Testis (tissue), 2 donors: ENCODE measurements at regions not wholly inside any gene's neighbourhood (a gene's known extent, or its start where the extent isn't known, plus 50 kb on each side); places are given as distances from the start of the nearest gene placed in this dataset.
"Not testable (repeated sequence)": the region's sequence is repeated elsewhere in the genome, so short reads cannot be mapped to it uniquely, and the experiment has no call there.

Source experiments
- DNase-seq: peaks from one replicate; pipeline ENCODE4 v3.0.0-alpha.2; 2019
- H3K27ac ChIP-seq, 2 donors: fragments of 200-600 bp; sonication (generic); one replicate each; pipeline ENCODE4 v1.5.1; 2019
- H3K27me3 ChIP-seq: fragments of 200-600 bp; sonication (generic); one replicate; pipeline ENCODE4 v1.5.1; 2019
- H3K36me3 ChIP-seq: fragments of 200-600 bp; sonication (generic); one replicate; pipeline ENCODE4 v1.5.1; 2017; ENCODE audit warnings: low read depth; ENCODE audit errors: missing control alignments
- H3K4me1 ChIP-seq: fragments of 200-600 bp; sonication (generic); one replicate; pipeline ENCODE4 v1.5.1; 2019
- H3K4me3 ChIP-seq, 2 donors: fragments of 200-600 bp; sonication (generic); one replicate each; pipeline ENCODE4 v1.5.1; 2017 to 2019
- H3K9me3 ChIP-seq: fragments of 200-600 bp; sonication (generic); one replicate; pipeline ENCODE4 v1.5.1; 2017
- CTCF ChIP-seq, 3 experiments: fragments of 450-650 bp in 2 of 3; fragments of 200-600 bp in 1 of 3; sonication (generic) in 1 of 3; IDR thresholded peaks; one replicate each; pipeline ENCODE4 v1.5.1; 2016 to 2019; ENCODE audit warnings: antibody characterized with exemption in 3 of 3, mild to moderate bottlenecking in 2 of 3, moderate library complexity in 1 of 3
- POLR2A ChIP-seq: fragments of 450-650 bp; IDR thresholded peaks from one replicate; pipeline ENCODE4 v1.6.1; 2017; ENCODE audit warnings: antibody characterized with exemption, mild to moderate bottlenecking, moderate library complexity
- WGBS, 2 donors: methylation state at CpG; one replicate each; pipeline ENCODE4 v1.1.5; 2018; 5-methylcytosine and 5-hydroxymethylcytosine counted together
- intact Hi-C: fragments of 100-400 bp; cut with DNase I; formaldehyde crosslinking; loops from one replicate; pipeline ENCODE4 v1.15.1; 2023; ENCODE audit warnings: low total_unique reads

GRCh38 chr3:32632533-32633265 is 52.3 kb upstream of the CNOT10 start:
- Histone ChIP-seq H3K27ac (no peak overlapping the region), H3K9me3 (no peaks in the 10 kb centered on the region), H3K27me3 (no peaks in the 10 kb centered on the region), H3K4me3 (no peak overlapping the region), H3K4me1 (no peaks in the 10 kb centered on the region), H3K36me3 (no peaks in the 10 kb centered on the region)
- DNase-seq, result no peak
- WGBS, 2 donors, result 88 to 94% methylated on average over 6 of the region's 6 CpGs
- intact Hi-C loops, result no loop called here
- TF ChIP-seq POLR2A (no peak), CTCF (IDR thresholded peaks at IDR 0.05) (no peak)

DNA sequence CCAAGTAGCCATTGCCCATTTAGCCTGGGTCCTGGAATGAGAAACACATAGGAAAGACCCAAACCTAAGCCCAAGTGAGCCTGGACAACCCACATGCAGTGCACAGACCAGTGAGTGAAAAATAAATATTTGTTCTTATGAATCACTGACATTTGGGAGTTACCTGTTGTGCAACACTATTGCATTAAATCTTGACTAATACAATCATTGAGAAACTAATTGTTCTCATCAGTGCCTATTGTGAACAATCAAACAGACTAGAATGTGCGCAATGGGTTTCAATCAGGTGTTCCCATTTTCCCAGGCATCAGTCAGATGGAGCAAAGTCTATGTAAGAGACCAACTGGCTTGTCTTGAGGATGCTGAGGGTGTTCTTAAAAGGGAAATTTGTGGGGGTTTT is 54.7 kb upstream of the CNOT10 start:
- TF ChIP-seq CTCF (IDR thresholded peaks at IDR 0.05), result no peak
- TF ChIP-seq POLR2A, result no peak
- no peak overlapping the region for H3K27ac ChIP-seq
- no peaks in the 10 kb centered on the region for H3K9me3 ChIP-seq
- no peaks in the 10 kb centered on the region for H3K36me3 ChIP-seq
- H3K4me1 ChIP-seq, result no peaks in the 10 kb centered on the region
- intact Hi-C loops, result no loop called here
- H3K4me3 ChIP-seq, result no peak overlapping the region
- DNase-seq, result no peak
- H3K27me3 ChIP-seq, result no peaks in the 10 kb centered on the region
- WGBS, 2 donors, result 100% methylated on average over 1 of the region's 1 CpG

DNA sequence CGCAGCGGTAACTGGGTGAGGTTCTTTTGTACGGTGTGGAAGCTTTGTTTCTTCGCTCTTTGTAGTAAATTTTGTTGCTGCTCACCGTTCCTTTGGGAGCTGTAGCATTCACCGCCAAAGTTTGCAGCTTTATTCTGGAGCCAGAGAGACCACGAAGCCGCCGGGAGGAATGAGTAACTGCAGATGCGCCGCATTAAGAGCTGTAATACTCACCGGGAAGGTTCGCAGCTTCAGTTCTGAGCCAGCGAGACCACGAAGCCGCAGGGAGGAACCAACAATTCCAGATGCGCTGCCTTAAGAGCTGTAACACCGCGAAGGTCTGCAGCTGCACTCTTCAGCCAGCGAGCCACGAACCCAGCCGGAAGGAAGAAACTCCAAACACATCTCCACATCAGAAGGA is 56.0 kb upstream of the DYNC1LI1 start:
- Histone ChIP-seq H3K27me3 (no peaks in the 10 kb centered on the region), H3K4me1 (no peaks in the 10 kb centered on the region), H3K9me3 (no peaks in the 10 kb centered on the region), H3K4me3 (peak overlapping the region in 1 of 2 donors; percentile 2), H3K36me3 (no peaks in the 10 kb centered on the region), H3K27ac (no peak overlapping the region)
- WGBS, 2 donors, result 48 to 83% methylated on average over 22 of the region's 22 CpGs
- TF ChIP-seq POLR2A, result no peak
- TF ChIP-seq CTCF (IDR thresholded peaks at IDR 0.05), result no peak
- intact Hi-C loops, result no loop called here
- DNase-seq, result peak; percentile 29

DNA sequence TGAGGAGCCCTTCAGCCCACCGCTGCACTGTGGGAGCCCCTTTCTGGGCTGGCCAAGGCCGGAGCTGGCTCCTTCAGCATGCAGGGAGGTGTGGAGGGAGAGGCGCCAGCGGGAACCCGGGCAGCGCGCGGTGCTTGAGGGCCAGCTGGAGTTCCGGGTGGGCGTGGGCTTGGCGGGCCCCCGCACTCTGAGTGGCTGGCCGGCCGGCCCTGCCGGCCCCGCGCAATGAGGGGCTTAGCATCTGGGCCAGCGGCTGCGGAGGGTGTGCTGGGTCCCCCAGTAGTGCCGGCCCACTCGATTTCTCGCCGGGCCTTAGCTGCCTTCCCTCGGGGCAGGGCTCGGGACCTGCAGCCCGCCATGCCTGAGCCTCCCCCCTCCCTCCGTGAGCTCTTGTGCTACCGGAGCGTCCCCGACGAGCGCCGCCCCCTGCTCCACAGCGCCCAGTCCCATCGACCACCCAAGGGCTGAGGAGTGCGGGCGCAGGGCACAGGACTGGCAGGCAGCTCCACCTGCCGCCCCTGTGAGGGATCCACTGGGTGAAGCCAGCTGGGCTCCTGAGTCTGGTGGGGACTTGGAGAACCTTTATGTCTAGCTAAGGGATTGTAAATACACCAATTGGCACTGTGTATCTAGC is 55.0 kb upstream of the DYNC1LI1 start:
- intact Hi-C loops, H3K27me3 ChIP-seq, H3K4me1 ChIP-seq, H3K36me3 ChIP-seq, H3K27ac ChIP-seq, H3K9me3 ChIP-seq: not testable (repeated sequence)
- peak; percentile 15 for DNase-seq
- 89 to 96% methylated on average over 4 to 15 of the region's 38 CpGs for WGBS, 2 donors
- H3K4me3 ChIP-seq, result peak overlapping the region; percentile 39 to 41

DNA sequence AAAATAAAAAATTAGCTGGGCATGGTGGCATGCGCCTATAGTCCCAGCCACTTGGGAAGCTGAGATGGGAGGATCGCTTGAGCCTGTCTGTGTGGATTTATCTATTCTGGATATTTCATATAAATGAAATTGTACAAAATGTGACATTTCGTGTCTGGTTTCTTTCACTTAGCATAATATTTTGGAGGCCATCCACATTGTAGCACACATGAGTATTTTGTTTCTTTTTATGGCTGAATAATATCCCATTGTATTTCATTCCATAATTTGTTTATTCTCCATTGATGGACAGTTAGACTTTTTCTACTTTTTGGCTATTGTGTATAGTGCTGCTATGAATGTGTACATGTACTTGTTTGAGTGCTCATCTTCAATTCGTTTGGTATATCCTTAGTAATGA is 52.9 kb upstream of the DYNC1LI1 start:
- H3K36me3 ChIP-seq, result no peaks in the 10 kb centered on the region
- no peak for DNase-seq
- no peaks in the 10 kb centered on the region for H3K4me1 ChIP-seq
- H3K27me3 ChIP-seq, result no peaks in the 10 kb centered on the region
- intact Hi-C loops, result no loop called here
- H3K27ac ChIP-seq, result no peak overlapping the region
- H3K9me3 ChIP-seq, result no peaks in the 10 kb centered on the region
- 55 to 66% methylated on average over 4 of the region's 4 CpGs for WGBS, 2 donors
- TF ChIP-seq POLR2A (no peak), CTCF (IDR thresholded peaks at IDR 0.05) (no peak)
- H3K4me3 ChIP-seq, result no peak overlapping the region
